DMS153 treated with DMSO at 0.1 percent for 48 hours (cell line): ENCODE measurements at regions not wholly inside any gene's neighbourhood (a gene's known extent, or its start where the extent isn't known, plus 50 kb on each side); places are given as distances from the start of the nearest gene placed in this dataset.

Experiments
- DNase-seq: peaks from one replicate; lab custom pipeline; 2025; ENCODE audit not compliant: unreplicated experiment; lab: John Stamatoyannopoulos, UW

- peak; percentile 24 for DNase-seq
These were observed 1475.5 kb upstream of the AGA start for GRCh38 chr4:178917756-178918155.

GRCh38 chr4:178937130-178937529 is 1494.9 kb upstream of the AGA start:
- no peak for DNase-seq

DNA sequence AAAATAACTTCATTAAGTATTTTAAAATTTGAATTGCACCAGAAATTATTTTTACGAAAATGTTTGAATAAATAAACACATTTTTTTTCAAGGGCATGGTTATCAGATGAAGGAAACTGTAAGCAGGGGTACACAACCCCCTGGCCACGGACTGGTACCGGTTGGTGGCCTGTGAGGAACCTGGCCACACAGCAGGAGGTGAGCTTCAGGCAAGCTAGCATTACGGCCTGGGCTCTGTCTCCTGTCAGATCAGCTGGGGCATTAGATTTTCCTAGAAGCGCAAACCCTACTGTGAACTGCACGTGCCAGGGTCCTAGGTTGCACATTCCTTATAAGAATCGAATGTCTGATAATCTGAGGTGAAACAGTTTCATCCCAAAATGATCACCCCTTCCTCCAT is 1499.7 kb upstream of the AGA start:
- no peak for DNase-seq

DNA sequence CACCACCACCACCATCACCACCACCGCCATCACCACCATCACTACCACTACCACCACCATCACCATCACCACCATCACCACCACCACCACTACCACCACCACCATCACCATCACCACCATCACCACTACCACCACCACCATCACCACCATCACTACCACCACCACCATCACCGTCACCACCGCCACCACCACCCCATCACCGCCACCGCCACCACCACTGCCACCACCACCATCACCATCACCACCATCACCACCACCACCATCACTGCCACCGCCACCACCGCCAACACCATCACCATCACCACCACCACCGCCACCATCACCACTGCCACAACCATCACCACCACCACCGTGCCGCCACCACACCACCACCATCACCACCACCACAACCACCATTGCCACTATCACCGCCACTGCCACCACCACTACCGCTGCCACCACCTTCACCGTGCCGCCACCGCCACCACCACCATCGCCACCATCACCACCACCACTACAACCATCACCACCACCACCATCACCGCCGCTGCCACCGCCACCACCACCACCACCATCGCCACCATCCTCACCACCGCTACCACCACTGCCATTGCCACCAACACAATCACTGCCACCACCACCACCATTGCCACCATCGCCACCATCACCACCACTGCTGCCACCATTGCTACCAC is 1511.3 kb upstream of the AGA start:
- DNase-seq: no peak

DNA sequence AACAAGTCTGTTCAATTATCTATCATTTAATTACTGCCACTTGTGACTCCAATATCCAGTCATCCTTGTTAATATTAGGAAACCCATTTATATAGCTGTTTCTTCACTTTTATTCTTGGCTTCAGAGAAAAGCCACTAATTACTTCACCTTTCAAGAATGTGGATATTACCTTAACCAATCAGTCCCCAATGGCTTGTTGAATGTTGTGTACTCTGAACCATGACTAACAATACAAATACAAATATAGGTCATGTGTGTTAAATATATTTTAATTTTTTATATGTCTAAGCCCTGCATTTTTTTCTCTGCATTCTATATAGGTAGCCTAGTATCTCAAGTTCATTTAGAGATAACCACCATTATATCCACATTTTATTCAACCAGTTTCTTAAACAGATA is 1513.4 kb upstream of the AGA start:
- DNase-seq: no peak

DNA sequence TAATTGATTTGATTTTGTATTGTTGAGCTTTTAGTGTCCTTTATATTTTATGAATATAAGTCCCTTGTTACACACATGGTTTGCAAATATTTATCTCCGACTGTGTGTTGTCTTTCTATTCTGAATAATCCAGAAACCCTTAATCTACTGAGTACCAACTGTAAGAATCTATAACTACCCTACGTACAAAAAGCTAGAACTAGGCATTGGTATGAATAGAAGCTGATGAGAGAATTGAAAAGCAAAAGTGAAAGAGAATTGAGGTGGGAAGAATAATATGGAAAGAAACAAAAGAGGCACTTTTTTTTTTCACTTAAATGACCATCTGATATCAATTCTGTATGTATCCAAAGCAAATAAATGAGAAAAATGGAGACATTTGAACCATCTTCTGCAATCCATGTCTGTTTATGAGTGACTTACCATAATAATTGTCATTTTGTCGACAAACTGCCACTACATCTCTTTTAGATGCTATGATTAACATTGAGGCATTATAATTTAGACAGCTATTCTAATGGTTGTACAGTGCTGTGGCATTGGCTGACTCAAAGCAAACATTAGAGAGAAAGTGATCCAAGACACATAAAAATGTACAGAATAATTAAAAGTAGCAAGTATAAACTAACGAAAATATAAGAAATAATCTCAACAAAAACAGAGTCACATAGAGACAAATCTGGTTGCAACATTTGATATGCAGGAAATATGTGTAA is 1516.6 kb upstream of the AGA start:
- DNase-seq: no peak

DNA sequence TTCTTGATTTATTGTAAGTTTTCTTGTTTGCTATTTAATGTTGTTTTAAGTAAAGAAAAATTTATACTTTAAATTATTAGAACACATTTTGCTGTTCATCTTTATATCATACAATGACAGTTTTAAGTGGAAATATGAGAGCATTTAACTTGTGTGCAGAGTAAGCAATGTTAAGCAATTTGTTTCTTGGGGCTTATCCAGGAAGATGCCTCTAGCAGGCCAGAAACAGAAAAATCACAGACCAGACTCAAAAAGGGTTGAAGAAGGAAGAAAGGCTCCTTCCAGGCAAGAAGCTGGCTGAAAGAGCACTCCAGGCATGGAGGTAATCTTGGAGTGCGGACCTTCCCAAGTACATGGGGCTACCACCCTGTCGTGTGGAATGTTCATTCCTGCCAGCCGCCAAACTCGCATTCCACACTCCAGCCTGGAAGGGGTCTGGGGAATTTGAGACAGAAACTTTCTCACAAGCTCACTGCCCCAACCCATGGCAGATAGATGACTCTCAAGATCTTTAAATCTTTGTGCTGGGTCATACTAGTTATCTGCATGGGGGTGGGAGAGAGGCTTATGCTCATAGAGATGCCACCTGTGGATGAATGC is 1521.3 kb upstream of the AGA start:
- no peak for DNase-seq

DNA sequence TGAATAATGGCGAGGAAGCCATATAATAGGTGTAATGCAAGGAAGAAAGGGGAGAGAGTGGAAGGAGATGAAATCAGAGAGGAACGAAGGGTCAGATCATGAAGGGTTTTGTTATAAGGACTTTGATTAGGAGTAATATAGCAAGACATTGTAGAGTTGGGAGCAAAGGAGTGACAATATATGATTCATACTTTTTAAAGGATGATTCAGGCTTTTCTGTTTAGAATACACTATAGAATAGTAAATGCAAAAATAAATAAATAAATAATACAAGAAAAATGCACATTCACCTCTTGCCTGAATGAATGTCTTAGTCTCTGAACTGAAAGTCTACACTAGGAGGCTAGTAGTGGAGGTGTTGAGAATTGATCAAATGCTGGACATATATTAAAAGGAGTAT is 1524.4 kb upstream of the AGA start:
- no peak for DNase-seq

- DNase-seq: no peak
These were observed 1528.3 kb upstream of the AGA start for GRCh38 chr4:178970433-178971140.

DNA sequence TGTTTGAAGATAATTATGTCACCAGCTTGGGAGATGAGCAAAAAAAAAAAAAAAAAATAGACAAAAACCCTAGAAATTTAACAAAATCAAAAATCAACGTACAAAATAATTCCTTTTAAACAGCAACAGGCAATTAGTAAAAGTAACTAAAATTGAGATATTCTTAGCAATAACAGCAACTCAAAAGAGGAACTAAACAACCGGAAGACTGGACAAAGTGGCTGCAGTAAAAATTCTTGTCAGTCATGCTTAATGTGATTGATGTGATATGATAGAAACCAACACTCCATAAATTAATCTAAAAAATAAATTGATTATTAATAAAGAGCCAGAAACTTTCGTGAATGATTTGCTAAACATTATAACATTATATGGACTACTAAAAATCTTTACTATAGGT is 1534.6 kb upstream of the AGA start:
- DNase-seq: no peak

GRCh38 chr4:178993306-178993705 is 1551.1 kb upstream of the AGA start:
- no peak for DNase-seq

- DNase-seq: no peak
These were observed 1559.7 kb upstream of the AGA start for GRCh38 chr4:179001918-179002317.

DNA sequence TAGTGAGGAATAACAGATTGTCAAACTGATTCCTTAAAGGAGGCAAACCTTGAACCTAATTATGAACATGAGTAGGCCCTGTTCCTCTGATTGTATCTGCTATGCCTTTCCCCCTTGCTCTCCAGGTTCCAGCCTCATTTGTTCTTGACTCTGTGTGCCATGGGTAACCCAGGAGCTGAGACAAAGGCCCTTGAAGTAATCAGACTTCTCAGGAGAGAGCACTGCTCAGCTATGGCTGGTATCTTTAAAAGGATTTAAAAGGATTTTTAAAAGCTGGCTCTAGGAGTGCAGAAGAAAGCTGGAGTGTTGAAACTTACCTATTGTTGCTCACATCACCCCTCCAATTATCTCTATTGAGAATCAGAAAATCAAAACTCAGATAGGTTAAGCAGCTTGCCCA is 1565.5 kb upstream of the AGA start:
- DNase-seq: no peak

DNA sequence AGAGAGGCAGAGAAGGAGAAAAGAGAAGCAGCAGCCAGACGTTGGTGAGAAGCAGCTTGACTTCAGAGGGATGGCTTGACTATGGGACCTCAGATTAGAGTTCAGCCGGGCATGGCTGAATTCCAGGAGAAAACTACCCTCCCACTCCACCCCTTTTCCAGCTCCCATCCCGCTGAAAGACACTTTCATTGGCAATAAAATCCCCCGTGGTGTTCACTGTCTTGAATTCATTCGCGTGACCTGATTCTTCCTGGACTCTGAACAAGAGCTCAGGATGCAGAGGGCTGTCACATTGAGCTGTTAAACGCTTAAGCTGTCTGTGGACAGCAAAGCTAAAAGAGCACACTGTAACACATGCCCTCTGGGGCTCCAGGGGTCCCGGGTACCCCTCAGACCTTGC is 1575.3 kb upstream of the AGA start:
- no peak for DNase-seq

- no peak for DNase-seq
These were observed 1585.3 kb upstream of the AGA start for GRCh38 chr4:179027569-179027968.

- DNase-seq: no peak
These were observed 1586.1 kb upstream of the AGA start for GRCh38 chr4:179028321-179028720.

- no peak for DNase-seq
These were observed 1587.4 kb upstream of the AGA start for GRCh38 chr4:179029683-179030082.

DNA sequence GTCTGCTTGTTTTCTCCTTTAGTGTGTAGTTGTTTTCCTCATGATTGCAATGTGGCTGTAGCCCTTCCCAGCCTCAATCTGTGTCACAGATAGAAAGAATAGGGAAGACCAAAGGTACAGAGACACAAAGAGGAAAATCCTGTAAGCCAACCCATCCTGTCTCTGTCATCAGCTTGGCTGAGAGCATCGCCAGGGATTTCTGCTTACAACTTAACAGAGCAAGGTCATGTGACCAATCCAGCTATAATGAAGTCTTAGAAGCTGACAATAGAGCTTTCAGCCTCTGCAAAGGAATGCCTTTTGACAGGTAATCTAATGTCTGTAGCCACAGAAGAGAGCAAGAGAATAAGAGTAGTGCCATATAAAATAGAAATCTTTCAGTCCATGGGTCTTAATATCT is 1598.0 kb upstream of the AGA start:
- DNase-seq: no peak

- DNase-seq: no peak
These were observed 1606.7 kb upstream of the AGA start for GRCh38 chr4:179048839-179049453.

DNA sequence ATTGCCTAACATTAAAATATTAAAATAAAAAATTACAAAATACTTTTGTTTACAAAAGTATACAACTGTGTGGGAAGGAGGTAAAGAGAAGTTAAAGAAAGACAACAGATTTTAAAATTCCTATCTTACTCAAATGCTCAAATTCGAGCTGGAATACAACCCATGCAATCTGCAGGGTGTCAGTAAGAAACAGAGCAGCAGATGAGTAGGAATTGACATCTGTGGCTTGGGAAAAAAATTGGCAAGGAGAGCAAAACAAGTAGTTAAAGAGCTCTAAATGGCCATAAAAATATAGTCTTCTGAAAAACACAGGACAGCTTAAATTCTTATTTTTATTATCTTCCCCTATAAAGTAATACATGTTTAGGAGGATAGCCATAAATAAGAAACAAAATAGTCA is 1609.0 kb upstream of the AGA start:
- no peak for DNase-seq

- no peak for DNase-seq
These were observed 1617.2 kb upstream of the AGA start for GRCh38 chr4:179059396-179059795.
